DOHH2 (cell line): ENCODE measurements at regions not wholly inside any gene's neighbourhood (a gene's known extent, or its start where the extent isn't known, plus 50 kb on each side); places are given as distances from the start of the nearest gene placed in this dataset.

ENCODE experiments used
- H3F3A ChIP-seq: fragments of 200-600 bp; sonication (generic), shearing (Covaris generic); 2 replicates; pipeline ENCODE4 v1.6.0; 2016; ENCODE audit warnings: antibody characterized with exemption, mild to moderate bottlenecking; ENCODE audit not compliant: control insufficient read depth, insufficient read depth
- H3K27ac ChIP-seq: fragments of 200-600 bp; sonication (generic); 2 replicates; pipeline ENCODE4 v1.5.1; 2014; ENCODE audit warnings: low read depth, mild to moderate bottlenecking, low read length, moderate library complexity
- H3K27me3 ChIP-seq: fragments of 200-600 bp; sonication (generic); 2 replicates; pipeline ENCODE4 v1.6.1; 2014; ENCODE audit warnings: mild to moderate bottlenecking, low read length, mixed read lengths; ENCODE audit not compliant: control insufficient read depth
- H3K36me3 ChIP-seq: fragments of 200-600 bp; sonication (generic); 2 replicates; pipeline ENCODE4 v1.6.1; 2014; ENCODE audit warnings: mild to moderate bottlenecking, low read length, moderate library complexity, mixed read lengths; ENCODE audit not compliant: control insufficient read depth
- H3K4me1 ChIP-seq: fragments of 200-600 bp; sonication (generic); 2 replicates; pipeline ENCODE4 v1.6.1; 2014; ENCODE audit warnings: mild to moderate bottlenecking, low read length, mixed read lengths; ENCODE audit not compliant: control insufficient read depth
- H3K4me2 ChIP-seq: fragments of 200-600 bp; sonication (generic); 2 replicates; pipeline ENCODE4 v1.6.0; 2014; ENCODE audit warnings: mild to moderate bottlenecking, low read length, moderate library complexity
- H3K4me3 ChIP-seq: fragments of 200-600 bp; sonication (generic); 2 replicates; pipeline ENCODE4 v1.5.1; 2014; ENCODE audit warnings: mild to moderate bottlenecking, low read length, mixed read lengths
- H3K79me2 ChIP-seq: fragments of 200-600 bp; sonication (generic); 2 replicates; pipeline ENCODE4 v1.6.1; 2014; ENCODE audit warnings: mild to moderate bottlenecking, low read length, mixed read lengths; ENCODE audit not compliant: control insufficient read depth
- H3K9me2 ChIP-seq: fragments of 200-600 bp; sonication (generic); replicated peaks from 2 replicates; pipeline ENCODE4 v1.6.1; 2014; ENCODE audit warnings: mild to moderate bottlenecking, low read length, mixed read lengths; ENCODE audit not compliant: control insufficient read depth
- H3K9me3 ChIP-seq: fragments of 200-600 bp; sonication (generic); 2 replicates; pipeline ENCODE4 v1.6.1; 2014; ENCODE audit warnings: antibody characterized with exemption, low read length, mixed read lengths; ENCODE audit not compliant: control insufficient read depth, insufficient read depth
- H4K20me1 ChIP-seq: fragments of 200-600 bp; sonication (generic); 2 replicates; pipeline ENCODE4 v1.6.0; 2014; ENCODE audit warnings: low read depth, mild to moderate bottlenecking, antibody characterized with exemption, low read length, moderate library complexity; ENCODE audit not compliant: control insufficient read depth, insufficient read depth
- EZH2phosphoT487 ChIP-seq: fragments of 200-600 bp; sonication (generic); IDR thresholded peaks from 2 replicates; pipeline ENCODE4 v1.6.1; 2017; ENCODE audit warnings: borderline replicate concordance, mild to moderate bottlenecking, antibody characterized with exemption, low read length, moderate library complexity, mixed read lengths
- TF ChIP-seq, protein P1 (sequence below): fragments of 200-600 bp; sonication (generic); IDR thresholded peaks from one replicate; pipeline ENCODE4 v1.5.1; 2014; ENCODE audit warnings: antibody characterized with exemption, mild to moderate bottlenecking, low read depth, low read length; ENCODE audit not compliant: poor library complexity, severe bottlenecking

DNA sequence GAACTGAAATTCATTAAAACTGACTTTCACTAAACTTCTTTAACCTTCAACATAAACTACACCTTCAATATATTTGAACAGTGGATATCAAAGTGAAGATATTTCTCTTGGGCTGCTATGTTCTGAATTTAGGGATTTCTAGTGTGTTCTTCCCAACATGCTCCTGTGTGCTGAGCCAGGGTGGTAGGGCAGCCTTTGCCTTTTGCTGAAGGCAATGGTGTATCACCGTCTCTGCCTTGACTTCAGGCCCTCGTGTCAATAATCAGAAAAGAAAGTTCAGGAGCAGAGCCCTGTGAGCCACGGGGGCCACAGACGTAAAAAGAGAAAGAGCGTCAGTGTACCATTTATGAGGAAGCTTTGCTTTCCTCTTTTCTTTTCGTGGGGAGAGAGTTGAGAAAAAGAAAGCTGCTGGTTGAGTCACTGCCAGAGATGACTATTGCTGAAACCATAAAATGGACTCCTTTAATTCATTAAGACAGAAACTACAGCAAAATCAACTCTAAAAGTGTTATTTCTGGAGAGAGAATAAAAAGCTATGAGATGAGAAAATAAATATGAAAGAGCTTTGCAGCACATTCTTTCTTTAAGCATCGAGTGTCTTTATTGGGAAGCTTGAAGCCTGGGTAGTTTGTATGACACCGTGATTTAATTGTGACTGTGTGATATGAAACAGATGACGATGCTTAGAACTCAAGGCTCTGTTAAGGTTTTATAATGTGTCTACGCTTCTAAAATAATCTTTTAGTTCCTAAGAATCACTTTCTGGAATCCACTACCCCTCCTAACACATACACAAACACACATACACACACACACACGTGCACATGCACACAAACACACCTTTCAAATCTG is 271.8 kb upstream of the MTNR1B start:
- H3K9me2 ChIP-seq, result no peaks in the 10 kb centered on the region
- H3K4me1 ChIP-seq, result no peaks in the 10 kb centered on the region
- H3K9me3 ChIP-seq, result no peaks in the 10 kb centered on the region
- no peak overlapping the region for H3K27ac ChIP-seq
- H3K4me2 ChIP-seq, result no peak overlapping the region
- no peaks in the 10 kb centered on the region for H3K27me3 ChIP-seq
- H3K4me3 ChIP-seq, result no peak overlapping the region
- H4K20me1 ChIP-seq, result no peaks in the 10 kb centered on the region
- H3K36me3 ChIP-seq, result no peaks in the 10 kb centered on the region
- no peak for TF ChIP-seq EZH2phosphoT487
- TF ChIP-seq, protein P1, sequence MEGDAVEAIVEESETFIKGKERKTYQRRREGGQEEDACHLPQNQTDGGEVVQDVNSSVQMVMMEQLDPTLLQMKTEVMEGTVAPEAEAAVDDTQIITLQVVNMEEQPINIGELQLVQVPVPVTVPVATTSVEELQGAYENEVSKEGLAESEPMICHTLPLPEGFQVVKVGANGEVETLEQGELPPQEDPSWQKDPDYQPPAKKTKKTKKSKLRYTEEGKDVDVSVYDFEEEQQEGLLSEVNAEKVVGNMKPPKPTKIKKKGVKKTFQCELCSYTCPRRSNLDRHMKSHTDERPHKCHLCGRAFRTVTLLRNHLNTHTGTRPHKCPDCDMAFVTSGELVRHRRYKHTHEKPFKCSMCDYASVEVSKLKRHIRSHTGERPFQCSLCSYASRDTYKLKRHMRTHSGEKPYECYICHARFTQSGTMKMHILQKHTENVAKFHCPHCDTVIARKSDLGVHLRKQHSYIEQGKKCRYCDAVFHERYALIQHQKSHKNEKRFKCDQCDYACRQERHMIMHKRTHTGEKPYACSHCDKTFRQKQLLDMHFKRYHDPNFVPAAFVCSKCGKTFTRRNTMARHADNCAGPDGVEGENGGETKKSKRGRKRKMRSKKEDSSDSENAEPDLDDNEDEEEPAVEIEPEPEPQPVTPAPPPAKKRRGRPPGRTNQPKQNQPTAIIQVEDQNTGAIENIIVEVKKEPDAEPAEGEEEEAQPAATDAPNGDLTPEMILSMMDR, result no peak
- no peaks in the 10 kb centered on the region for H3K79me2 ChIP-seq
- H3F3A ChIP-seq, result no peaks in the 10 kb centered on the region

DNA sequence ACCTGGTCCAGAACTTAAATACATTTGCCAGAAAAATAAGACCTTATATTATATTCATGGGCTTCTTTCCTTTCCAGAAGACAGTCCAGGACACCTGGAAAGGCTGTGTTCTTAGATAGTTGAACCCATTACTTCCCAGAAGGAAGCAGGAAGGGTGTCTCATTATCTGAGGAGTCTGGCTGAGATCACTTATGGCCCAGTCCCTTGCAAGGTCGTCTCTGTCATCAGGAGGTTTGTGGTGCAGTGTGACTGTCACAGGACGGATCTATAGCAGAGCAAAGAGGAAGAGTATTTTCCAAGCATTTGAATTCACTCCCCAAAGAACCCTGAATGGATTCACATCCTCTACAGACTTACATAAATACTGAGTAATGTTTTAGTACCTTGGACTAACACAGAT is 270.7 kb upstream of the MTNR1B start:
- Histone ChIP-seq H3K9me2 (no peaks in the 10 kb centered on the region), H3K4me1 (no peaks in the 10 kb centered on the region), H3K4me3 (no peak overlapping the region)

DNA sequence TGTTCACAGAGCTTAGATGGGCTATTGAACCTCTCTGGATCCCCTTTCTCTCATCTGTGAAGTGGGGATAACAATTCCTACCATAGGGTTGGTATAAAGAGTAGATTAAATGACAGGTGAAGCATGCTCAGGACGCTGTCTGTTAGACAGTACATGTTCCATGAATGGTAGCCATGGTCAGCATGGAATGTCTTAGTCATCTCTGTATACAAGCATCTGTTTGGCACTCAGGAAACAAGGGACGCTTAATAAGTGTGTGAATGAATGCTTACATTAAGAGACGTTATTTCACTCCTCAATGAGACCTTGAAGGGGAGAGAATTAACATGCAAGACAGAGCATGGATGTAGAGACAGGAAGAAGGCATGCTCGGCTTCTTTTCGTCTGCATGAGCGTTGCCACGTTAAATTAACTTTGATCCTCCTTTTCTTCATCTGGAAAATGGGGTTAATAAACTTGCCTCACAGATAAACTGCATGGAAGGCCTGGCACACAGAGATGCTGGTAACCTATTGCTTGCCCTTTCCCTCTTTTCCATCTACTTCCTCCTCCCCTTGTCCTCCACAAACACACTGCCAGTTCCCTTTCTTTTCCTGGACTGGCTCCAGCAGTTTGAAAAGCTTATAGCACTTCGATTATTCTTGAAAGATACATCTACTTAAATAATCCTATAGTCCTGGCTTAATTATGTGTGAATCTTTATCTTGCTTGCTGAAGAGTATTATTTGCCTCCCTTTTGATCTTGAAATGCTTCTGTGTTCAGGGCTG is 267.2 kb upstream of the MTNR1B start:
- TF ChIP-seq, protein P1, result no peak
- TF ChIP-seq EZH2phosphoT487, result no peak
- no peak overlapping the region for H3K4me3 ChIP-seq

More for the DNA sequence above, 270.7 kb upstream of the MTNR1B start:
- no peaks in the 10 kb centered on the region for H3K36me3 ChIP-seq
- TF ChIP-seq, protein P1, result no peak
- TF ChIP-seq EZH2phosphoT487, result no peak
- H3K27ac ChIP-seq, result no peak overlapping the region
- no peaks in the 10 kb centered on the region for H3K79me2 ChIP-seq
- H4K20me1 ChIP-seq, result no peaks in the 10 kb centered on the region
- H3K4me2 ChIP-seq, result no peak overlapping the region
- no peaks in the 10 kb centered on the region for H3K27me3 ChIP-seq
- H3F3A ChIP-seq, result no peaks in the 10 kb centered on the region
- H3K9me3 ChIP-seq, result no peaks in the 10 kb centered on the region

More for the DNA sequence above, 267.2 kb upstream of the MTNR1B start:
- Histone ChIP-seq H3K36me3 (no peaks in the 10 kb centered on the region), H3K27me3 (no peaks in the 10 kb centered on the region), H3K27ac (no peak overlapping the region), H4K20me1 (no peaks in the 10 kb centered on the region), H3K4me2 (no peak overlapping the region), H3K4me1 (no peaks in the 10 kb centered on the region), H3K9me2 (no peaks in the 10 kb centered on the region), H3F3A (no peaks in the 10 kb centered on the region; the same call in 1 of the 2 replicates), H3K9me3 (peaks cover 10% of the 10 kb centered on the region), H3K79me2 (no peaks in the 10 kb centered on the region)
